Islet of Langerhans (tissue), 1 donor: ENCODE measurements at regions not wholly inside any gene's neighbourhood (a gene's known extent, or its start where the extent isn't known, plus 50 kb on each side); places are given as distances from the start of the nearest gene placed in this dataset.

ENCODE experiments used
- FAIRE-seq: peaks from one replicate; lab custom pipeline; 2011; peaks lifted over from hg19 to GRCh38; lab: Jason Lieb, UNC

GRCh38 chr16:63346000-63346399, 1309.8 kb upstream of the CDH8 start:
- FAIRE-seq, result no peak

- FAIRE-seq, result no peak
Observed at GRCh38 chr16:63337264-63337663, 1301.0 kb upstream of the CDH8 start.

- FAIRE-seq, result no peak
Observed at GRCh38 chr16:63331111-63331510, 1294.9 kb upstream of the CDH8 start.

GRCh38 chr16:63326736-63327339, 1290.6 kb upstream of the CDH8 start:
- FAIRE-seq, result no peak

- FAIRE-seq, result no peak
Observed at GRCh38 chr16:63323722-63324705, 1287.8 kb upstream of the CDH8 start.

- FAIRE-seq, result no peak
Observed at GRCh38 chr16:63323055-63323454, 1286.8 kb upstream of the CDH8 start.

GRCh38 chr16:63315229-63315628, 1279.0 kb upstream of the CDH8 start:
- no peak for FAIRE-seq

GRCh38 chr16:63312346-63312745, 1276.1 kb upstream of the CDH8 start:
- no peak for FAIRE-seq

GRCh38 chr16:63311313-63311712, 1275.1 kb upstream of the CDH8 start:
- FAIRE-seq, result no peak

GRCh38 chr16:63302811-63303210, 1266.6 kb upstream of the CDH8 start:
- no peak for FAIRE-seq

GRCh38 chr16:63301349-63301748, 1265.1 kb upstream of the CDH8 start:
- no peak for FAIRE-seq

GRCh38 chr16:63298993-63299392, 1262.8 kb upstream of the CDH8 start:
- FAIRE-seq, result no peak

GRCh38 chr16:63292036-63292435, 1255.8 kb upstream of the CDH8 start:
- FAIRE-seq, result no peak

GRCh38 chr16:63289834-63290460, 1253.7 kb upstream of the CDH8 start:
- no peak for FAIRE-seq

GRCh38 chr16:63287401-63287800, 1251.2 kb upstream of the CDH8 start:
- no peak for FAIRE-seq

- FAIRE-seq, result no peak
Observed at GRCh38 chr16:63283721-63284120, 1247.5 kb upstream of the CDH8 start.

- FAIRE-seq, result no peak
Observed at GRCh38 chr16:63244631-63245030, 1208.4 kb upstream of the CDH8 start.

- no peak for FAIRE-seq
Observed at GRCh38 chr16:63241497-63242028, 1205.3 kb upstream of the CDH8 start.

- no peak for FAIRE-seq
Observed at GRCh38 chr16:63239065-63239570, 1202.9 kb upstream of the CDH8 start.

- no peak for FAIRE-seq
Observed at GRCh38 chr16:63230421-63231040, 1194.3 kb upstream of the CDH8 start.

GRCh38 chr16:63228259-63228658, 1192.0 kb upstream of the CDH8 start:
- FAIRE-seq, result no peak

GRCh38 chr16:63223851-63224250, 1187.6 kb upstream of the CDH8 start:
- FAIRE-seq, result no peak
